ENCODE measurements at regions not wholly inside any gene's neighbourhood (a gene's known extent, or its start where the extent isn't known, plus 50 kb on each side); places are given as distances from the start of the nearest gene placed in this dataset.
"Not testable (repeated sequence)": the region's sequence is repeated elsewhere in the genome, so short reads cannot be mapped to it uniquely, and the experiment has no call there.

DNA sequence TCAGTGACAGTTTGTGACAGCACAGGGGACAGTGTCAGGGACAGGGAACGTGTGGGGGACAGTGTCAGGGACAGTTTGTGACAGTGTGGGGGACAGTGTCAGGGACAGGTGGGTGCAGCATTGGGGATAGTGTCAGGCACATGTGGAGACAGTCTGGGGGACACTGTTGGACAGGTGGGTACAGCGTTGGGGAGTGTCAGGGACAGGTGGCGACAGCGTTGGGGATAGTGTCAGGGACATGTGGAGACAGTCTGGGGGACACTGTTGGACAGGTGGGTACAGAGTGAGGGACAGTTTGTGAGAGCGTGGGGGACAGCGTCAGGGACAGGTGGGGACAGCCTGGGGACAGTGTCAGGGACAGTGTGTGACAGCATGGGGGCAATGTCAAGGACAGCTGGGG is 140.0 kb downstream of the TMEM121 start:
- no peaks in the 10 kb centered on the region for H3K9me3 ChIP-seq (ENCODE audit: low read depth, low read length)

GRCh38 chr14:105666991-105667662 is 140.7 kb downstream of the TMEM121 start:
- not testable (repeated sequence) for H3K4me3 ChIP-seq; H3K9ac ChIP-seq (ENCODE audit: insufficient read length); H3K36me3 ChIP-seq (ENCODE audit: insufficient read depth, low read length); H3K9me3 ChIP-seq (ENCODE audit: low read depth, low read length); DNase-seq (ENCODE audit: low read depth, low spot score); H3K27ac ChIP-seq

More for the DNA sequence above, 140.0 kb downstream of the TMEM121 start:
- DNase-seq (ENCODE audit: low read depth, low spot score) = no peak
- no peak overlapping the region for H3K4me3 ChIP-seq
- H3K36me3 ChIP-seq (ENCODE audit: insufficient read depth, low read length) = no peaks in the 10 kb centered on the region
- H3K9ac ChIP-seq (ENCODE audit: insufficient read length) = no peak overlapping the region
- TF ChIP-seq EZH2 (IDR thresholded peaks at IDR 0.05) (no peak), POLR2AphosphoS5 (IDR thresholded peaks at IDR 0.05; ENCODE audit: borderline replicate concordance, low read depth, low read length) (no peak), FOXP2 (optimal IDR thresholded peaks at IDR 0.05; ENCODE audit: control extremely low read depth, extremely low read length, insufficient read depth) (no peak)
- no peak overlapping the region for H3K27ac ChIP-seq

DNA sequence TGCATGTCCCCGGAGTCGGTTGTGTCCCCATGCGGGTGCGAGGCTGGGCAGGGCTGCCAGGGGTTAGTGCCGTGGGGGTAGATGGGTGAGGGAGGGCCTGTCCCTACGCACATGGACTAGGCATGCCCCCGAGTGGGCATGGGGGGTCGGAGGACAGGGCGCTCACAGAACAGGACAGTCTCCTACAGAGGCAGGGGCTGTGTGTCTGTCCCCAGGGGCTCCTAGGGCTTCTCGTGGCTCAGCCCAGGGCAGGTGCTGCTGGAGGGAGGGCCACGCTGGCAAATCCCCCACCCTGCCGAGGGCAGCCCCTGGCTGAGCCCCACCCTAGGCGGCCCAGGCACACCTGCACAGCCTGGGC is 141.3 kb downstream of the TMEM121 start:
- not testable (repeated sequence) for H3K9me3 ChIP-seq (ENCODE audit: low read depth, low read length); H3K9ac ChIP-seq (ENCODE audit: insufficient read length); H3K36me3 ChIP-seq (ENCODE audit: insufficient read depth, low read length); H3K4me3 ChIP-seq; H3K27ac ChIP-seq; DNase-seq (ENCODE audit: low read depth, low spot score)

DNA sequence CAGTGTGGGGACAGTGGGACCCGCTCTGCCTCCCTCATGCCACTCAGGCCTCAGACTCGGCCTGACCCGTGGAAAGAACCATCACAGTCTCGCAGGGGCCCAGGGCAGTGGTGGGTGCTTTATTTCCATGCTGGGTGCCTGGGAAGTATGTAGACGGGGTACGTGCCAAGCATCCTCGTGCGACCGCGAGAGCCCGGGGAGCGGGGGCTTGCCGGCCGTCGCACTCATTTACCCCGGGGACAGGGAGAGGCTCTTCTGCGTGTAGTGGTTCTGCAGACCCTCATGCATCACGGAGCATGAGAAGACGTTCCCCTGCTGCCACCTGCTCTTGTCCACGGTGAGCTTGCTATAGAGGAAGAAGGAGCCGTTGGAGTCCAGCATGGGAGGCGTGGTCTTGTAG is 141.6 kb downstream of the TMEM121 start:
- not testable (repeated sequence) for H3K27ac ChIP-seq; H3K36me3 ChIP-seq (ENCODE audit: insufficient read depth, low read length); DNase-seq (ENCODE audit: low read depth, low spot score); H3K4me3 ChIP-seq; H3K9ac ChIP-seq (ENCODE audit: insufficient read length); H3K9me3 ChIP-seq (ENCODE audit: low read depth, low read length)

DNA sequence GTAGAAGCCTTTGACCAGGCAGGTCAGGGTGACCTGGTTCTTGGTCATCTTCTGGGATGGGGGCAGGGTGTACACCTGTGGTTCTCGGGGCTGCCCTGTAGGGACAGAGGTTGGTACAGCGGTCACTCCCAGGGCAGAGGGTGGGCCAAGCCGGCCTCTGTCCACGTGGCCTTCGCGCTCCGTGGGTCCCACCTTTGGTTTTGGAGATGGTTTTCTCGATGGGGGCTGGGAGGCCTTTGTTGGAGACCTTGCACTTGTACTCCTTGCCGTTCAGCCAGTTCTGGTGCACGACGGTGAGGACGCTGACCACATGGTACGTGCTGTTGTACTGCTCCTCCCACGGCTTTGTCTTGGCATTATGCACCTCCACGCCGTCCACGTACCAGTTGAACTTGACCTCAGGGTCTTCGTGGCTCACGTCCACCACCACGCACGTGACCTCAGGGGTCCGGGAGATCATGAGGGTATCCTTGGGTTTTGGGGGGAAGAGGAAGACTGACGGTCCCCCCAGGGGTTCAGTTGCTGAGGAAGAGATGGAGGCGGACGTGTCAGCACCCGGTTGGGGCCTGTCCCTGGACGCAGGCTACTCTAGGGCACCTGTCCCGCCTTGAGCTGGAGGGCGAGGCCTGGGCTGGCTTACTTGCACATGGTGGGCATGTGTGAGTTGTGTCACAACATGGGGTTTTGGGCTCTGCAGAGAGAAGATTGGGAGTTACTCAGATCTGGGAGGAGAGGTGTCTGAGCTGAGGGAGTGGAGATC is 142.3 kb downstream of the TMEM121 start:
- not testable (repeated sequence) for H3K9ac ChIP-seq (ENCODE audit: insufficient read length); H3K27ac ChIP-seq; H3K4me3 ChIP-seq; H3K9me3 ChIP-seq (ENCODE audit: low read depth, low read length); DNase-seq (ENCODE audit: low read depth, low spot score); H3K36me3 ChIP-seq (ENCODE audit: insufficient read depth, low read length)

GRCh38 chr14:105669231-105669610 is 142.8 kb downstream of the TMEM121 start:
- H3K9me3 ChIP-seq (ENCODE audit: low read depth, low read length); H3K4me3 ChIP-seq; H3K9ac ChIP-seq (ENCODE audit: insufficient read length); DNase-seq (ENCODE audit: low read depth, low spot score); H3K27ac ChIP-seq; H3K36me3 ChIP-seq (ENCODE audit: insufficient read depth, low read length): not testable (repeated sequence)

- not testable (repeated sequence) for H3K36me3 ChIP-seq (ENCODE audit: insufficient read depth, low read length); H3K9ac ChIP-seq (ENCODE audit: insufficient read length); H3K27ac ChIP-seq; DNase-seq (ENCODE audit: low read depth, low spot score); H3K4me3 ChIP-seq; H3K9me3 ChIP-seq (ENCODE audit: low read depth, low read length)
These were observed 143.3 kb downstream of the TMEM121 start for GRCh38 chr14:105669646-105670045.

DNA sequence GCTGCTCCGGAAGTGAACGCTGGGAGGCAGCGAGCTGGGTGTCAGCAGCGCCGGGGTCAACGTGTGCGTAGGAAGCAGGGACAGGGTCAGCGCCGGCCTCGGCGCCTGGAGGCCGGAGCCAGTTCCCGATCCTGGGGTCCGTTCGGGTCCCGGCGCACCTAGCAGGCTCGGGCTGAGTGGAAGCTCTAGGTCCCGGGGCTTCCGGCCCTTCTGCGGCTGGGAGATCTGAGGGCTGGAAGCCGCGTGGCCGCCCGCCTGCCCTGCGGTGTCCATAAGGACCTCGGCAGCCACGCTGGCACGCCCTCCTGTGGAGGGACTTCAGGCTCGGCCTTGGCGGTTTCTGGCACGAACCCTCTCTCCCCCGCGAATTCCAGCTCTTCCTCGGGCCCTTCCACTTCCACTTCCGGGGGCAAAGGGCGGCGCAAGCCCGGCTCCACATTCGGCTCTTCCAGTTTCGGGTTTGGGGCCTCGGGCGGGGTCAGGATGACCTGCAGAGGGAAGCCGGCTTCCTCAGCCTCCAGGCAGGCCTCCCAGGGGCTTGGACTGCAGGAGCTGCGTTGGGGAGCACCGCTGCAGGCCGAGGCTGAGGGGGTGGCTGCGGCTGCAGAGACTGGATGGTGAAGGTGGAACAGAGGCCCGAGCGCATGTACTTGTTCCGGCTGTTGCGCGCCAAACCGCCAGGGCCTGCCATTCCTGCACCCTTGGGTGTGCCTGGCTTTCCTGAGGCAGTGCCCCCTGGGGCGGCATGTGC is 146.2 kb downstream of the TMEM121 start:
- not testable (repeated sequence) for H3K9ac ChIP-seq (ENCODE audit: insufficient read length); H3K27ac ChIP-seq; H3K4me3 ChIP-seq; H3K9me3 ChIP-seq (ENCODE audit: low read depth, low read length); DNase-seq (ENCODE audit: low read depth, low spot score); H3K36me3 ChIP-seq (ENCODE audit: insufficient read depth, low read length)

GRCh38 chr14:105675433-105675832 is 149.1 kb downstream of the TMEM121 start:
- DNase-seq (ENCODE audit: low read depth, low spot score); H3K27ac ChIP-seq; H3K36me3 ChIP-seq (ENCODE audit: insufficient read depth, low read length); H3K9me3 ChIP-seq (ENCODE audit: low read depth, low read length); H3K9ac ChIP-seq (ENCODE audit: insufficient read length); H3K4me3 ChIP-seq: not testable (repeated sequence)

DNA sequence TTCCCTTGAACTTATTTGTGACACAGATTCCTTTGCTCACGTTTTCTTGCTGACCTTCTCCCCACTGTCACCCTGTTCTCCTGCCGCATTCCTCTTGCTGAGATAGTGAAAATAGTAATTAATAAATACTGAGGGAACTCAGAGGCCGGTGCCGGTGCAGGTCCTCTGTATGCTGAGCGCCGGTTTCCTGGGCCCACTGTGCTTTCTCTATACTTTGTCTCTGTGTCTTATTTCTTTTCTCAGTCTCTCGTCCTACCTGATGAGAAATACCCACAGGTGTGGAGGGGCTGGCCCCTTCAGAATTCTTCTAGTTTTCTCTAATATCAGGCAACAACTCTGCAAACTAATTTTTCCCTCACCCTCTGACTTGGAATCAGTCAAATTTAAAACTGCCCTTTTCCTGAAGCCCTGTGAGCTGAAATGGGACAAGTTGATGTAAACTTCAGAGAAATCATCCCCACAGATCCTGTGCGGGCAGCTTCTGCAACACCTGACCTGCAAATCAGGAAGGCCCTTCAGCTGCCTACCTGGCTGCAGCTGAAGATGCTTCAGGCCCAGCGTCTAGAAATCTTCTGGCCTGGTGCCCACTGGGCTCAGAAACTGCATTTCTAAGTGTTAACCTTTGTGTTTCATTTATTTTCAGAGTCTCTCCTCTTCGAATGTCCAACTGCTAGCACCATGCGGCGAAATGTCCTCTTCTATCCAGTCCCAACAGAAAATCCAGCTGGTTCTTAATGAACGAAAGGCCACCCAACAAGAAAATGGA is 149.7 kb downstream of the TMEM121 start:
- DNase-seq (ENCODE audit: low read depth, low spot score); H3K27ac ChIP-seq; H3K4me3 ChIP-seq; H3K9ac ChIP-seq (ENCODE audit: insufficient read length); H3K36me3 ChIP-seq (ENCODE audit: insufficient read depth, low read length); H3K9me3 ChIP-seq (ENCODE audit: low read depth, low read length): not testable (repeated sequence)

DNA sequence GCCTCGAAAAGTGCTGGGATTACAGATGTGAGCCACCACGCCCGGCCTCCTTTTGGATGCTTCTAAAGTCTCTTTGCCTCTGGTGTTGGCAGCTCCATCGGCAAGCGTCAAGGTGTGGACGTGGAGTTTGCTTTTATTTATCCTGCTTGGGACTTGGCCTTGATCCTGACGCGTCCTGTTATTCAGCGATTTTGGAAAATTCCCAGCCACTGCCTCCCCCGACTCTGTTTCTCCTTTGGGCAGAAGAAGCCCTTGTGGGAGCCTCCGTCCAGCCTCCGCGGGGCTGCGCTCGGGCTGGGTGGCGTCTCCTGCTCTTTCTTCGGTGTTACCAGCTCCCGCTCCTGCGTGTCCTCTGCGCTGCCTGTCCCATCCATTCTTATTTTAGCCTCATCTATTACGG is 151.7 kb downstream of the TMEM121 start:
- H3K36me3 ChIP-seq (ENCODE audit: insufficient read depth, low read length); DNase-seq (ENCODE audit: low read depth, low spot score); H3K9ac ChIP-seq (ENCODE audit: insufficient read length); H3K4me3 ChIP-seq; H3K27ac ChIP-seq; H3K9me3 ChIP-seq (ENCODE audit: low read depth, low read length): not testable (repeated sequence)

DNA sequence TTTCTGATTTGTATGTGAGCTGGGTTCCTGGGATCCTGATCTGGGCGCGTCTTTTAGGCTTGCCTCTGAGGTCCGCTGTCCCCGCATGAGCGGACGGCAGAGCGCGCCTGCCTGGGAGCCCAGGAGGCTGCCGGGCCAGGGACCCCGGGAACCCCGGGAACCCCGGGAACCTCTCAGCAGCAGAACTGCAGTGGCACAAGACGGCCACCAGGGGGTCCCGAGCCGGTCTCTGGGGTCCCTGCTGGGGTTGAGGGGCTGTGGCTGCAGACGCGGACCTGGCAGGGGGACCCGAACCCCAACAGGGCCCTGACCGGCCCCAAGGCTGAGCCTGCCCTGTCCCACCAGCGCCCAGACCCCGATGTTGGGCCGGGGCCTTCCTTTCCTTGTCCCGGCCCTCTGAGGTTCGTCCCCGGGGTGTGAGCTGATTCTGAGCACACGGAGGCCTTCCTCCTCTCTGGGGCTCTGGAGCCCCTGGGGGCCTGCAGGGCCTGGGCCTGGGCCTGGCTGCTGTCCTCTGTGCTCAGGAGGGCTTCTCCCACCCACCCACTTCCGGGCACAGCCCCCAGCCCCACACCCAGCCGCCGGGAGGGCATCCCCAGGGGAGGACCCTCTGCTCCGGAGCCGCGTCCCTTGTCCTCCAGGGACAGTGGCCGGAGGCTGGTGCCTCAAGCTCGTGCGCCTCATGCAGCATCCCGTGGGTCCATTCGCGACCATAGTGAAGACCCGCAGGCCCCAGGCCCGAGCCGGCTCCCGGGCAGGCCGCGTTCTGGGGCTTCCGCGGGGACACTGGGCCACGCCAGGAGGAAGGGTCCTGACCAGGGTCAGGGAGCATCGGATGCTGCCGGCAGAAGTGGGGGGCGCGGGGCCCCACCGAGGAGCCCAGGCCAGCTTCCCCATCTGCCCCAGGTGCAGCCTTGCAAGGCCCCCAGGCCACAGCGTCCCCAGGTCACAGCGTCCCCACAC is 152.9 kb downstream of the TMEM121 start:
- not testable (repeated sequence) for H3K36me3 ChIP-seq (ENCODE audit: insufficient read depth, low read length); H3K27ac ChIP-seq; DNase-seq (ENCODE audit: low read depth, low spot score); H3K9ac ChIP-seq (ENCODE audit: insufficient read length); H3K9me3 ChIP-seq (ENCODE audit: low read depth, low read length)
- 0 out of 2 replicates have a peak overlapping the region, but pooled peaks have one; percentile 28 for H3K4me3 ChIP-seq

Measured in SK-N-MC (cell line).